Anterior cingulate cortex (tissue), 58 donors: ENCODE measurements at regions not wholly inside any gene's neighbourhood (a gene's known extent, or its start where the extent isn't known, plus 50 kb on each side); places are given as distances from the start of the nearest gene placed in this dataset.

Source experiments
- DNase-seq, 58 donors: peaks; one replicate each; lab custom pipeline; 2025; lab: John Stamatoyannopoulos, UW

DNA sequence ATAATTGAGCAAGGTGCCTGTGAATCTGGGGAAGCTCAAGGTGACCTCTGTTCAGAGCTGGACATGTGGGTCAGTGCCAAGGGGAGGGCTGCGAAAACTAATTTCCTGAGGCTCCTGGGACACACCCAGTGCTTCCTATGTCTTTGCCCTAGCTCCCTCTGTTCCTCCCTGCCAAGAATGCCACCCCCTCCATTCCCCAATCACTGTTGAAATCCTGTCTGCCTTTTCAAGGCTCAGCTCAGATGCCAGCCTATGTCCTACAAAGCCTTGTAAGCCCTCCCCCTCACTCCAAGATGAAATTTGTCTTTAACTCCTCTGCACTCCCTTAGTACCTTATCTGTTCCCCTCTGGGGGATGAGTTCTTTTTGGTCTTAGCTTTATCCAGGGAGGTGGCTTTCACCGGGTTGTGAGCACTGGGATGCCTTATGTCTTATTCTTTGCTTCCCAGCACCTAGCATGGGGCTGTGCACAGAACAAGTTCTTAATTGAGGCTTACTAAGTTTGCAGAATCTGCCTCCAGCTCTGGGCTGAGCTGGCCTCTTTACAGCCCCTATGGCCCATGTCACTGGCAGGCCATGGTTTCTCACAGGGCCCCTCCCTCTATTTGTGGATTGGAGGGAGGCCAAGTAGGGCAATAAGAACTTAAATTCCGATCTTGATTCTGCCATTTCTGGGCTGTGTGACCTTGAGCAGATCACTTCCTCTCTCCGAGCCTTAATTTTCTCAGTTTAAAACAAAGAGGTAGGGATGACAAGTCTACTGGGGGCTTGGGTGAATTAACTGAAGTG, 51.5 kb upstream of the EPB41L1 start:
- DNase-seq, result peak in 5 of 58 donors; percentile 20 to 40 (median 27)

DNA sequence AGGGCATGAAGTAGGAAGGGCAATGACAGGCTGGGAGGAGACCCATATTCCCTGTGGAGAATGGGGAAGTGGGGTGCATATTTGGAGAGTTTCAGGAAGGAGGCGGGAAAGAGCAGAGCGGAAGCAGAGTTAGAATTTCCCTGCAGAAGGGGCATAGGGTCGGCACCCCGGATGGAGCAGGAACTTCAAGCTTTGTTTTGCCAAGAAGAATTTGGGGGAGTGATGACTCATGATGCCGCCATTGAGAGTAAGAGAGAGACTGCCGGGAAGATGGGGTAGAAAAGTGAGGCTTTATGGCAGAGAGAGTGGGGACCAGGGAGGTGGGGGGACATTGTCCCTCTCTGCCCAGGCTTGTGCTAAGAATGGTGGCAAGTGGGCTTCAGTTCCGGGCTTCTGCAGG, 50.3 kb upstream of the EPB41L1 start:
- DNase-seq, result no peak
